AG10803 (cell line): ENCODE measurements at regions not wholly inside any gene's neighbourhood (a gene's known extent, or its start where the extent isn't known, plus 50 kb on each side); places are given as distances from the start of the nearest gene placed in this dataset.
A peak's percentile ranks its signal among the peaks of the same experiment; 100 is the strongest.

Experiments used
- DNase-seq: peaks from one replicate; pipeline ENCODE4 v3.0.0; 2010; ENCODE audit warnings: low read depth
- H3K4me3 ChIP-seq: 2 replicates; pipeline ENCODE4 v1.5.1; 2011; ENCODE audit warnings: mild to moderate bottlenecking, low read length, control low read depth
- TF ChIP-seq, protein P1 (sequence below): conservative IDR thresholded peaks from 2 replicates; pipeline ENCODE4 v1.5.1; 2011; ENCODE audit warnings: mild to moderate bottlenecking, low read length, control low read depth, inconsistent platforms

DNA sequence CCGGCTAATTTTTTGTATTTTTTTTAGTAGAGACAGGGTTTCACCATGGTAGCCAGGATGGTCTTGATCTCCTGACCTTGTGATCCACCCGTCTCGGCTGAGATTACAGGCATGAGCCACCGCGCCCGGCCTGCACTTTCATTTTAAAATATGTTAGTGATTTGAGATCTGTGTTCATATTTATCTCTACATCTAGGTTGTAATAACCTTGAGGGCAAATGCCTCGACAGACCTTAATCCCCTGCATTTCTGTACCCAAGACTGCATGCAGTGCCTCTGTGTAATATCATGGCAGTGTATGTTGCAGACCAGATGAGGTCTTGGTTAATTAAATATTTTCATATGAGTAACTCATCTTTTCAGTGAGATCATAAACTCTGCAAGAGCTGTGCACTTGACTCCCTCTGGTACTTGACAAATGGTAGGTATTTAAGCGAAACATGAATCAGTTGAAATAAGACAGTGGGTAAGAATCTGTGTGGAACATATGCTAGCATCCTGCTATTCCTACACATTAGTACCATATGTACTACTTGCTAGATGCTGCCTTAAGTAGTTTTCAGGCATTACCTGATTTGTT is 673.9 kb upstream of the ANKRD30A start:
- no peak overlapping the region for H3K4me3 ChIP-seq
- TF ChIP-seq, protein P1, sequence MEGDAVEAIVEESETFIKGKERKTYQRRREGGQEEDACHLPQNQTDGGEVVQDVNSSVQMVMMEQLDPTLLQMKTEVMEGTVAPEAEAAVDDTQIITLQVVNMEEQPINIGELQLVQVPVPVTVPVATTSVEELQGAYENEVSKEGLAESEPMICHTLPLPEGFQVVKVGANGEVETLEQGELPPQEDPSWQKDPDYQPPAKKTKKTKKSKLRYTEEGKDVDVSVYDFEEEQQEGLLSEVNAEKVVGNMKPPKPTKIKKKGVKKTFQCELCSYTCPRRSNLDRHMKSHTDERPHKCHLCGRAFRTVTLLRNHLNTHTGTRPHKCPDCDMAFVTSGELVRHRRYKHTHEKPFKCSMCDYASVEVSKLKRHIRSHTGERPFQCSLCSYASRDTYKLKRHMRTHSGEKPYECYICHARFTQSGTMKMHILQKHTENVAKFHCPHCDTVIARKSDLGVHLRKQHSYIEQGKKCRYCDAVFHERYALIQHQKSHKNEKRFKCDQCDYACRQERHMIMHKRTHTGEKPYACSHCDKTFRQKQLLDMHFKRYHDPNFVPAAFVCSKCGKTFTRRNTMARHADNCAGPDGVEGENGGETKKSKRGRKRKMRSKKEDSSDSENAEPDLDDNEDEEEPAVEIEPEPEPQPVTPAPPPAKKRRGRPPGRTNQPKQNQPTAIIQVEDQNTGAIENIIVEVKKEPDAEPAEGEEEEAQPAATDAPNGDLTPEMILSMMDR = no peak
- DNase-seq = no peak

DNA sequence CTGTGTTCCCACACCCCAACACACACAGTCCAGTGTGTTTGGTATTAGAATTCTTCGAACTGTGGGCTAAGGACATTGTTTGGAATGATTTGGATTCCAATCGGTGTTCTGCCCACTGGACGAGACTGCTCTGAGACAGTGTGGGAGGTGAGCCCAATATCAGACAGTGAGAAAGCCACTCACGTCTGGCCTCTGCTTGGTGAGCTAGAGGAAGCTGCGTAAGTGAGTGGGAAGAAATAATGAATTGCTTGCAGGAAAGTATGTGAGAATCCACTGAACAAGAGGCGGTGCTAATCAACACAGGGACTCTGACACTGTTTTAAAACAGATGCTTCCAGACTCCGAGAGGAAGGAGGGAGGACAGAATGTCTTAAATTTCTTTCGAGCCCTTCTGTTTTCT is 675.0 kb upstream of the ANKRD30A start:
- no peak overlapping the region for H3K4me3 ChIP-seq
- TF ChIP-seq, protein P1 = no peak
- DNase-seq = peak; percentile 90

- TF ChIP-seq, protein P1 = no peak
- no peak for DNase-seq
- no peak overlapping the region for H3K4me3 ChIP-seq
Observed at GRCh38 chr10:36448760-36449691, 676.4 kb upstream of the ANKRD30A start.

GRCh38 chr10:36446881-36447280 is 678.5 kb upstream of the ANKRD30A start:
- TF ChIP-seq, protein P1 = no peak
- no peak for DNase-seq
- H3K4me3 ChIP-seq = no peak overlapping the region

GRCh38 chr10:36443233-36443632 is 682.2 kb upstream of the ANKRD30A start:
- H3K4me3 ChIP-seq = no peak overlapping the region
- DNase-seq = no peak

GRCh38 chr10:36441557-36441956 is 683.8 kb upstream of the ANKRD30A start:
- DNase-seq = no peak
- TF ChIP-seq, protein P1 = no peak
- H3K4me3 ChIP-seq = no peak overlapping the region

More at GRCh38 chr10:36443233-36443632, 682.2 kb upstream of the ANKRD30A start:
- TF ChIP-seq, protein P1 = no peak

- no peak for DNase-seq
- TF ChIP-seq, protein P1 = no peak
- no peak overlapping the region for H3K4me3 ChIP-seq
Observed at GRCh38 chr10:36440539-36440938, 684.9 kb upstream of the ANKRD30A start.
